IPS DF 6.9 (cell line): ENCODE measurements at regions not wholly inside any gene's neighbourhood (a gene's known extent, or its start where the extent isn't known, plus 50 kb on each side); places are given as distances from the start of the nearest gene placed in this dataset.

Experiments used
- DNase-seq: peaks from one replicate; pipeline ENCODE4 v3.0.0-alpha.2; 2013; ENCODE audit warnings: low read depth, low spot score
- H3K27ac ChIP-seq: one replicate; pipeline ENCODE4 v1.5.1; 2013; ENCODE audit warnings: low read length, control low read depth
- H3K27me3 ChIP-seq: 2 replicates; pipeline ENCODE4 v1.6.1; 2013; ENCODE audit warnings: mild to moderate bottlenecking, low read length; ENCODE audit not compliant: control insufficient read depth, insufficient read depth
- H3K36me3 ChIP-seq: 2 replicates; pipeline ENCODE4 v1.6.1; 2013; ENCODE audit warnings: low read length; ENCODE audit not compliant: control insufficient read depth, insufficient read depth
- H3K4me1 ChIP-seq: 2 replicates; pipeline ENCODE4 v1.6.1; 2013; ENCODE audit warnings: low read length; ENCODE audit not compliant: control insufficient read depth, insufficient read depth
- H3K4me3 ChIP-seq: 2 replicates; pipeline ENCODE4 v1.5.1; 2013; ENCODE audit warnings: mild to moderate bottlenecking, low read length
- H3K9me3 ChIP-seq: 2 replicates; pipeline ENCODE4 v1.6.1; 2013; ENCODE audit warnings: low read length, inconsistent platforms; ENCODE audit not compliant: control insufficient read depth, insufficient read depth
- WGBS: extraction: QIAGEN DNeasy Blood & Tissue Kit; methylation state at CpG from one replicate; pipeline ENCODE4 v1.1.7; 2013; ENCODE audit warnings: mixed read lengths, missing lambda C conversion rate; ENCODE audit not compliant: insufficient read length, insufficient coverage; 5-methylcytosine and 5-hydroxymethylcytosine counted together

DNA sequence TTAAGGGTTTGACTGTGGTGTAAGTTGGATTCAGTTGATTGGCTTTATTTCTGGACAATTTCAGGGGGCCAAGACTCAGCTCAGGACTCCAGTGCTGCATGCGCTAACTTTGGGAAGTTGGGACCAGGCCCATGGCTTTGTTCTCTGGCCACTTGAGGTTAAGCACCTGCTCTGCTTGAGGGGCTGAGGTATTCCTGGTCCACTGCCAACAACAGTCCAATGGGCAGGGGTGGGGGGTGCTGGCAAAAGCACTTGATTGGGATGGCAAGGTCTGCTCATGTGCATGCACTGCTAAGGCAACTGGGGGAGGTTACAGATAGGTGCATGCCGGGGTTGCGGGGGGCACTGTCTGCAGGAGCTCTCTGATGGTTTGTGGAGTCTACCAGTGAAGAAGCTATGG lies 52.6 kb upstream of the ASB17 start:
- H3K9me3 ChIP-seq, result no peaks in the 10 kb centered on the region
- H3K27me3 ChIP-seq, result no peaks in the 10 kb centered on the region
- no CpG with 5 or more reads among the region's 3 CpGs for WGBS
- no peaks in the 10 kb centered on the region for H3K36me3 ChIP-seq
- no peak overlapping the region for H3K27ac ChIP-seq
- no peak overlapping the region for H3K4me3 ChIP-seq
- no peaks in the 10 kb centered on the region for H3K4me1 ChIP-seq
- no peak for DNase-seq

DNA sequence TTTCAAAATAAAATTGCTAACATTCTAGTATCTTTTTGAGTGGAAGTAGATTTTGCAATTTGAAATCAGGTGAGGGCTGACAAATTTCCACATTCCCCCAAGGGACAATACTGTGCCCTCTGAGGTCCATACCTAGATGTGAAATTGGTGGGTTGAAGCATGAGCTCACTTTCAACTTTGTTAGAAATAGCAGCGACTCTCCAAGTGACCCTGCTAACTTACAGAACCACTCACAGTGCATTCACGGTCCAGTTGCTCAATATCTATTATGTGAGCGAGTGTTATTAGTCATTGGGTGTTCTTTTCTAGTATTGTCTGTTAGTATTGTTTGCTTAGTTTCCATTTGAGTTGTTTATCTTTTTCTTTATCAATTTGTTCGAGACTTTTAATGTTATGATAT lies 53.6 kb upstream of the ASB17 start:
- DNase-seq, result no peak
- Histone ChIP-seq H3K9me3 (no peaks in the 10 kb centered on the region), H3K27ac (no peak overlapping the region), H3K4me3 (no peak overlapping the region), H3K27me3 (no peaks in the 10 kb centered on the region), H3K36me3 (no peaks in the 10 kb centered on the region), H3K4me1 (no peaks in the 10 kb centered on the region)
- no CpG with 5 or more reads among the region's 4 CpGs for WGBS

DNA sequence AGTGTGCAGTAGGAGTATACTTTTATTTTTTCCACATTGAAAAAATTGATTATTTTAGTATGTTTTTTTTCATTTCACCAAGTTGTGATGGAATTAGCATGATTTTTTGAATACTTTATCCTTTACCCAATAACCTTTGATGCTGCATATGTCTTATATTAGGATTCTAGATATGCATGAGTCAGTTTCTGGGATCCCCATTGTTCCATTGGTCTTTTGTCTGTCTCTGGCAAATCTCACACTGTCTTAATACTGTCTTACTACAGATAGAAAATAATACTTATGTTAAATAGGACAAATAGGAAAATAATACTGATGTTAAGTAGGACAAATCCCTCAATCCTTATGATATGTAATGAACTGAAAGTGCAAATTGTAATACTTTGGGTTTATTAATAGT lies 54.3 kb upstream of the ASB17 start:
- no peak for DNase-seq
- Histone ChIP-seq H3K4me3 (no peak overlapping the region), H3K36me3 (no peaks in the 10 kb centered on the region), H3K4me1 (no peaks in the 10 kb centered on the region), H3K27ac (no peak overlapping the region), H3K9me3 (no peaks in the 10 kb centered on the region), H3K27me3 (no peaks in the 10 kb centered on the region)

DNA sequence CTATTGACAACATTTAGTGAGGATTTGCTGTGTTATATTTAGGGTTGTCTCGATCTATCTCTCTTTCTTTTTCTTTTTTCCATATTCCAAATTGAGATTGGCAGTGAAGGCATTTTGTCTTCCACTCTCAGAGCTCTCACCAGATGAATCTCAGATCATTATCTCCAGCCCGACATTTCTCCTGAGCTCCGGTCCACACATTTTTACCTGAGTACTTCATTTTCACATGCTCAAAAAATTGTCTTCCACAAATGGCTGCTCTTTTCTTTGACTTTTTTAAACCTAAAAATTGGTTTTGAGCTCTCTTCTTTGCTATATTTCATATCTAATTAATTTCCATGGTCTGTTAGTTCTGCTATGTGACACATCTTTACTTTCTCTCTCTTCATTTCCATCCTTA lies 56.9 kb upstream of the ASB17 start:
- no CpG with 5 or more reads among the region's 3 CpGs for WGBS
- H3K4me3 ChIP-seq, result no peak overlapping the region
- DNase-seq, result no peak
- H3K27ac ChIP-seq, result no peak overlapping the region
- no peaks in the 10 kb centered on the region for H3K27me3 ChIP-seq
- no peaks in the 10 kb centered on the region for H3K9me3 ChIP-seq
- no peaks in the 10 kb centered on the region for H3K36me3 ChIP-seq
- H3K4me1 ChIP-seq, result no peaks in the 10 kb centered on the region

DNA sequence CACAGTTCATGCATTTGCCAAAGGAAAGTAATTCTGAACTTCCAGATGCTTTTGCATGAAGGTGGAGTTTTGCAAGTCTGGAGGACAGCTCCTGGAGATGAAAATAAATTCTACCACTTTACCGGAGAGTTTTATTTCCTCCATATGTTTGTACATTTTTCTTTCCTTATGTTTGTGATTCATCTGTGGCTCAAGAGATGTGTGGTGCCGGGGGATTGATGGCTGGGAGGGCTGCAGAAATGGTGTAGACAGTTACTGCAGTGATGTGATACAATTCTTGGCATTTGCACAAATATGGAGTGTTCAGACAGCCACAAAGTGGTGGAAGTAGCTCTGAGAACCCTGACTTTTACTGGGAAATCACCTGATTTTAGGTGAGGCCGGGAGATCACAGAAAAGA lies 58.5 kb upstream of the ASB17 start:
- WGBS, result no CpG with 5 or more reads among the region's 3 CpGs

DNA sequence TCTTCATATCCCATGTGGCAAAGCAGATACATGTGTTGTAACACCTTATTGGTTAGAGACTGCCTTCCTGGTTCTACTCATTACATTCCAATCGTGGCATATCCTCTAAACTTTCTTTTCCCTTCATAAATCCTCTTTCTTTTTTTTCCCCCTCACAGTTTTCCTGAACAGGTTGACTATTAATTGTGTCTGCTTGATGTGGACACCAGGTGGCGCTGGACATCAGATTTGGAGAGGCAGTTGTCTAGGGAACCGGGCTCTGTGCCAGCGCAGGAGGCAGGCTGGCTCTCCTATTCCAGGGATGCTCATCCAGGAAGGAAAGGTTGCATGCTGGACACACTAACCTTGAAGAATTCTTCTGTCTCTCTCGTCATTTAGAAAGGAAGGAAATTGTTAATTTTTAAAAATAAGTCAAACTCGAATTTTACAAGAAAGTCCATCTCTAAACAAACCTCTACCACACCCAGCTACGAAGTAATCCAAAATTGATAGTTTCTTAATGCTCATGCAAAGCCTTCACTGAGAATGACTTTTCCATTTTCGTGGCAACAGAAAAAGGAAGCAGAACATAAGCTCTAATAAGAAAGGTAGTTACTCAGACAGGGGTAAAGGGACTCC lies 59.4 kb upstream of the ASB17 start:
- Histone ChIP-seq H3K9me3 (no peaks in the 10 kb centered on the region), H3K27me3 (no peaks in the 10 kb centered on the region), H3K27ac (no peak overlapping the region), H3K4me1 (no peaks in the 10 kb centered on the region), H3K4me3 (no peak overlapping the region), H3K36me3 (no peaks in the 10 kb centered on the region)
- DNase-seq, result peak; percentile 73
- no CpG with 5 or more reads among the region's 8 CpGs for WGBS

More for the DNA sequence above, 58.5 kb upstream of the ASB17 start:
- no peaks in the 10 kb centered on the region for H3K36me3 ChIP-seq
- no peaks in the 10 kb centered on the region for H3K4me1 ChIP-seq
- no peaks in the 10 kb centered on the region for H3K27me3 ChIP-seq
- no peaks in the 10 kb centered on the region for H3K9me3 ChIP-seq
- H3K4me3 ChIP-seq, result no peak overlapping the region
- no peak overlapping the region for H3K27ac ChIP-seq
- DNase-seq, result no peak

DNA sequence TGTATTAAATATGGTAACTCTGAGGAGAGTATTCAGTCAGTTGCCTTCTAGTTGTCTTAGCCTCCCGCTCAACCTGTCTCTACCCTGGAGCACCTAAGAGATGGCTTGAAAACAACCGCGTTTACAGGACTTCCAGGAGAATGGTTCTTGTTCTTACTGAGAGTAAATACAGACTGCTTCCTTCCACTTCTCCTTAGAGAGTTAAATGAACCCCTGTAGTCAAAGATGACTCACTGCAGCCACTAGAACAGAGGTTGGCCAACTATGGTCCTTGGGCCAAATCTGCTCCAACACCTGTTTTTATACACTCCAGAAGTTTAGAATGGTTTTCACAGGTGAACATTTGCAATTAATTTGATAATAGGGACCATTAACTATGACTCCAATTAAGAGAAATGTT lies 60.1 kb upstream of the ASB17 start:
- DNase-seq, result no peak
- no peaks in the 10 kb centered on the region for H3K4me1 ChIP-seq
- no peaks in the 10 kb centered on the region for H3K36me3 ChIP-seq
- WGBS, result no CpG with 5 or more reads among the region's 3 CpGs
- no peaks in the 10 kb centered on the region for H3K27me3 ChIP-seq
- no peaks in the 10 kb centered on the region for H3K9me3 ChIP-seq
- no peak overlapping the region for H3K4me3 ChIP-seq
- H3K27ac ChIP-seq, result no peak overlapping the region

DNA sequence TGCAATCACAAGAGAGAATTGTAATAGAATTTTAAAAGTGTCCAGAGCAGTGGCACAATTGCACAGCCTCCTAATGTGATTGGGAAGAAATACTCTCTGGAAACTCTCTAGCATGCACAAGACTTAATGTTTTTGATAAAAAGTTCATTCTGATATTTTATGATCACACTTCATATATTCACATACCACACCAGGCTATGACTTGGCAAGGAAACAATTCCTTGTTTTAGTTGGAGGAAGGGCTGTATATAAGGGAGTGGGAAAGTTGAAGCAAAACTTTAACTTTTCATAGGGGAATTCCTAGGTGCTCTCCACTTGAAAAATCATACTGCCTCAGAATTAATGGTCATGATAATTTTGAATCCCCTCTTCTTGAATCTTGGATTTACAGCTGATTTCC lies 61.5 kb upstream of the ASB17 start:
- no peaks in the 10 kb centered on the region for H3K36me3 ChIP-seq
- no peak overlapping the region for H3K4me3 ChIP-seq
- no peaks in the 10 kb centered on the region for H3K9me3 ChIP-seq
- no peak for DNase-seq
- H3K27me3 ChIP-seq, result no peaks in the 10 kb centered on the region
- no peak overlapping the region for H3K27ac ChIP-seq
- H3K4me1 ChIP-seq, result no peaks in the 10 kb centered on the region

DNA sequence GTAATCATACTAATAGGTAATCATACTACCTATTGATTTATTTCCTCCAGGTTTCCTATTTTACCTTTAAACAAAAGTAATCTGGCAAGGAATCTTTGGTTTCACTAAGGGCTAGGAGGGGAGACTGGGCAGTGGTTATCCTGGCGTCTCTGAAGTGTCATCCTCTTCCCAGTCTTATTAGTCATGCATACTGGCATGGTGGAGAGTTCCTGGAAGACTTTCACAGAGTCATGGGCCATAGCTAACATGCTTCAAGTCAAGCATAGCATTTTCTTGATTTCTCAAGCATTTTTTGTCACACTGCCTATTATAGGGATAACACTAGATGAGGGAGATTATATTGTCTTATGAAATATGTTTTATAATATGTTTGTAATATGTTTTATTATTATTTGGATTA lies 64.0 kb upstream of the ASB17 start:
- H3K9me3 ChIP-seq, result no peaks in the 10 kb centered on the region
- H3K4me1 ChIP-seq, result no peaks in the 10 kb centered on the region
- DNase-seq, result no peak
- no peak overlapping the region for H3K4me3 ChIP-seq
- H3K27ac ChIP-seq, result no peak overlapping the region
- no peaks in the 10 kb centered on the region for H3K36me3 ChIP-seq
- no peaks in the 10 kb centered on the region for H3K27me3 ChIP-seq
- WGBS, result no CpG with 5 or more reads among the region's 1 CpG

DNA sequence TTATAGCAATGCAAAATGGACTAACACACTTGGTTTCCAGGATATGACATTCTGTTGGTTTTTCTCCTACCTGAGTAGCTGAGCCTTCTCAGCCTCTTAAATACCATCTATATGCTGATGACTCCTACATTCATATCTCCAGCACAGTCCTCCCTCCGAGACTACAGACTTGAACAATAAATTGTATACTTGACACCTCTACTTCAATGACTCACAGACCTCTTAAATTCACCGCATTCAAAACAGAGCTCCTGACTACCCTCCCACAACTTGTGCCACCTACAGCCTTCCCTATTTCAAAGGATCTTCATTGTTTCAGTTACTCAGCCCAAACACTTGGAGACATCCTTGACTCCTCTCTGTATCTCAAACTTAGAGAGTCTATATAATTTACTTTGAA lies 66.8 kb upstream of the ASB17 start:
- no peak for DNase-seq
- WGBS, result no CpG with 5 or more reads among the region's 2 CpGs
- Histone ChIP-seq H3K27ac (no peak overlapping the region), H3K27me3 (no peaks in the 10 kb centered on the region), H3K36me3 (no peaks in the 10 kb centered on the region), H3K4me3 (no peak overlapping the region), H3K4me1 (no peaks in the 10 kb centered on the region), H3K9me3 (no peaks in the 10 kb centered on the region)

DNA sequence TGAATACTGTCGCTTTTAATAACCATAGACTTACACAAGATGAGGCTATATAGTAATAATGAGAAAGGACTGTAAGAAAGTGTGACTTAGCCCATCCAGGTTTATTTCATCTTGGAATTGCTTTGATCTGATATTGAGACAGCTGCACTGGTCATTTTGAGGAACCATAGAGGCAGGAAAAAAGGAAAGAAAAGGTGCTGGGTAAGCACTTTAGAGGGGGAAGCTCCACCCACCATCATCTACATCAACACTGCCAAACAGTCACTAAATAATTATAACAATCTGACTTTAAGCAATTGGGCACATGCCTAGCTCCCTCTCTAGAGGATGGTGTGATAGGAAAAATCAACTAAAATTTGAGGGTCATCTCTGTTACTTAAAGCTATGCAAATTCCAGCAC lies 70.6 kb upstream of the ST6GALNAC3 start:
- Histone ChIP-seq H3K27ac (no peak overlapping the region), H3K9me3 (no peaks in the 10 kb centered on the region), H3K4me3 (no peak overlapping the region), H3K27me3 (no peaks in the 10 kb centered on the region), H3K4me1 (no peaks in the 10 kb centered on the region), H3K36me3 (no peaks in the 10 kb centered on the region)
- no CpG with 5 or more reads among the region's 1 CpG for WGBS
- no peak for DNase-seq
